ENCODE measurements at regions not wholly inside any gene's neighbourhood (a gene's known extent, or its start where the extent isn't known, plus 50 kb on each side); places are given as distances from the start of the nearest gene placed in this dataset.
"Not testable (repeated sequence)": the region's sequence is repeated elsewhere in the genome, so short reads cannot be mapped to it uniquely, and the experiment has no call there.

DNA sequence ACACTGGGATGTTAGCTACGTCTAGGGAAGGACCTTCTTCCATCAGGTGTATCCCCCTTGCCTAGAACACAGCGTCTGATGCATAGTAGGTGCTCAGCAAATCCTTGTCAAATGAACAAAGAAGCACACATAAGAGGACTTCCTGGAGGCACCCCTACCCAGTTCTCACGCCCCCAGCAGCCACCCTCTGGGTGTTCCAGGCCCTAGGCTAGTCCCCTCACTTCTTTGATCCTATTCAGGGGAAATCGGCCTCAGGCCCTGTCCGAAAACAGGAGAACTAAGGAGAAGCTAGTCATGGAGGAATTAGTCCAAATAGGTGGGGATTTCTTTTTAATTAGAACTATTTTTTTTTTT, 84.7 kb upstream of the SIRPA start:
- DNase-seq: no peak

DNA sequence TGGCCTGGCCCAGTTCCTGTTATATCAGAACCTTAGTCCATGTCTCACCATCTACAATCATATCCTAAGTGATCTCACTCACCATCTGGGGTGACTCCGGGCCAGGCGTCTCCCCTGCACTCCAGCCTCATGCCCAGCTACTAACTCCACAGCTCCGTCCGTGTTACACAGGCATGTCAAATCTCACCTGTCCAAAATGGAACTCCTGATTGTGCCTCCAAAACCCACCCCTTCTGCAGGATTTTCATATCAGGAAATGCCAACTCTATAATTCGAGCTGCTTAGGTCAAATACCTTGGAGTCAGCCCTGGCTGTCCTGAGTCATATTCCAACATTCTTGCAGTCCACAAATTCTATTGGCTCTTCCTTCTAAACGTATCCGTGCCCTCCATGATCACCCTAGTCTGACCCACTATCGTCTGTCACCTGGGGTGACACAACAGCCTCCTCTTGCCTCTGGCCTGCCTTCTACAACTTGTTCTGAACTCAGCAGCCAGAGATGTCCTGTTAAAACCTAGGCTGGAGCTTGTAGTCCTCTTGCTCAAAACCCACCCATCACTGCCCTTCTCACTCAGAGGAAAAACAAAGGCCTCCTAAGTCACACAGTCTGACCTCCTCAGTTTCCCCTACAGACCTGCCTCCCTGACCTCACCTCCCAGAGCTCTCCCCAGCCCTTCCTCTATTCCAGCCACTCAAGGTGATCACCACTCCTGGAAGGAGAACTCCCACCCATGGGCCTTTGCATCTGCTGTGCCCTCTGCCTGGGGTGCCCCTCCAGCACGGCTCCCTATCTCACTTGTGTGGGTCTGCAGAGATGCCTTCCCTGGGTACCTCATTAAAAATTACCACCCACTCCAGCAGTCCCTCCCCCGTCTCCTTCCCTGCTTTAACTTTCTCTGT, 85.3 kb upstream of the SIRPA start:
- DNase-seq: no peak

DNA sequence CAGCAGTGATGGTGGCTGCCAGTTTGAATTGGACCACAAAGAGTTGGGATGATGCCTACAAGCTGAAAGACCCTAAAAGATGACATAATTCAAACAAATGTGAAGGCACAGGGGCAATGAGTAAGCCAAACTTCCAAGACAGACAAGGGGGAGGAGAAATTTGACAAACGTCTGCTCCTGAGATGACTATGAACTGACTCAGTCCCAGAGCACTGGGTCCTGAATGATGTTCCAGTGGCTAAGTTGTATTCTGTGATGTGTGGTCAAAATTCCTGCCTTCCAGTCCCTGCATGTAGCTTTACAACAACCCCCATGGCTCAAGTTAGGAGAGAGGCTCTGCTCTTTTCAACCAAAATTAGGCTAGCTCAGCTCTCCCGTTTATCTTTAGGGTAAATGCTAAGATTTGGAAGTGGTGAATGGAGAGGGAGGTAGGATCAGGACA, 86.1 kb upstream of the SIRPA start:
- no peak for DNase-seq

DNA sequence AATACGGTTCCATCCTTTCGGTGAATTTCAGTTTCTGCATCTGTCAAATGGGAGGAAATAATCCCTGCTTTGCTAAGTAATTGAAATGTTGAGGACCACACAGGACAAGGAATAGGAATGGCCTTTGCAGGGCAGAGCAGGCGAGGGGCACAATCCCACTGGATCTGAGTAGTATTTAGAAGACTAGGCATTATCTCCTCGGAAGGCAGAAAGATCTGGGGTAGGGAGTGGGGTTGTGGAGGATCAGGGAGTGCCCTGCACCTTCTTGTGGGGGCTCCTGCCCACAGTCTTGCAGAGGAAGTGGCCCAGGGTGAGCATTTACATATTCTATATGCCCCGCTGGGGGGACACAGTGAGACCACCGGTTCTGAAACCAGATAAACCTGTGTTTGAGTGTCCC, 87.1 kb upstream of the SIRPA start:
- DNase-seq: no peak

DNA sequence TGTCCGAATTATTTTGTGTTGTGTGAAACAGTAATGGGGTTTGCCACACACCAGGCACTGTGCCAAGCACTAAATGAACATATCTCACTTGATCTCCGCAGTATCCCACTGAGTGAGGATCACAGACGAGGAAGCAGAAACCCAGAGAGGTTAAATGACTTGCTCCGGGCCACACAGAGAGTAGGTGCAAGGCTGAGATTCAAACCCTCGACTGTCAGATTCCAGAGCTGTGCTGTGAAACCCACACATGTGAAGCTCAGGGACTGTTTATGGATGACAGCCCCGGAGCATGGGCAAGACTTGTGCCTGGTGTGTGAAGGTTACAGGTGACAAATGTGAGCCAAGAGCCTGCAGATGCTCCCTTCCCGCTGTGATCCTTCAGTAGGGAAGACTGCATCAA, 87.8 kb upstream of the SIRPA start:
- no peak for DNase-seq

DNA sequence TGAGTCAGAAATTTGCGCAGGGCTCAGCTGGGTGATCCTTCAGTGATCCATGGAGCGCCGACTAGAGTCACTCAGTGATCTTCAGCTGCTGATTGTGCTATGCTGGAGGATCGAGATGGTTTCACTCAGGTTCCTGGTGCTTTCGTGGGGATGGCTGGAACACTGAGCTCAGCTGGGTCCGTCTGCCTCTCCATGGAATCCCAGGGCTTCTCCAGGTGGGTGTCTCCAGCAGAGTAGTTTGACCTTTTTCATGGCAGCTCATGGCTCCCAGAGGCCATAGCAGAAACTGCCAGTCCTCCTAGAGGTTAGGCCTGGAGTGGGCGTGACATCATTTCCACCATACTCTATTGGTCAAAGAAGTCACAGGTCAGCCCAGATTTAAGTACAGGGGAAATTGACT, 88.8 kb upstream of the SIRPA start:
- no peak for DNase-seq

DNA sequence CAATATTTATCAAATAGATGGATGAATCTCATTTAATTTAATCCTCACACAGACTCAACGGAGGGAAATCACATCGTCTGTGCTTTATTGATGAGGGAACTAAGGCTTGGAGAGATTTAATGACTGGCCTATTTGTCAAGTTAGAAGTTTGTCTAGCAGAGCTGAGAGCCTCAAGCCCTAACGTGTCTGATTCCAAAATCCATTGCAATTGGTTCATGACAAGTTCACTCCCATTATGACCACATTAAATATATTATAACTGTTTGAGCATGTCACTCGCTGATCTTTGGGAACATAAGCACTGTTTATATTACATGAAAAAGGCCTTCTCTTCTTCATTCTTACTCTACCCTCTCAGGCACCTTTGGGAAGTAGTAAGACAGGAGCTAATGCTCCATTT, 89.4 kb upstream of the SIRPA start:
- no peak for DNase-seq

DNA sequence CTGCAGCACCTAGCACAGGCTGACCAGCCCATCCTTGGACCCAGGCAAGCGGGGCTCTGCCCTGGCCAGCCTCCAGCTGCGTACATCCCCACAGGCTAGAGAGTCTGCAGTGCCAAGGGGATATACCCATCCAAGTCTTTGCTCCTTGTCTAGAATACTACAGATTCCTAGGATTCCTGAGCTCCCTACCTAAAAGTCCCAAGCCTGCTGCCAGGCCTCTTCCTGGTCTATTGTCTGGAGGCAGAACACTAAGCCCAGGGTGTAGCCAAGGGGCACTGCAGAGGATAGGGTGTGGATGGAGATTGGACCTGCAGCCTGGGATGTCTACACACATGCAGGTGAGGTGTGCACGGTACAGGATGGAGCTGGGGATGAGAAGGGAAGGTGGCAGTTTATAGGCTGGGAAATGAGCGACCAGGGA, 90.0 kb upstream of the SIRPA start:
- DNase-seq: no peak

DNA sequence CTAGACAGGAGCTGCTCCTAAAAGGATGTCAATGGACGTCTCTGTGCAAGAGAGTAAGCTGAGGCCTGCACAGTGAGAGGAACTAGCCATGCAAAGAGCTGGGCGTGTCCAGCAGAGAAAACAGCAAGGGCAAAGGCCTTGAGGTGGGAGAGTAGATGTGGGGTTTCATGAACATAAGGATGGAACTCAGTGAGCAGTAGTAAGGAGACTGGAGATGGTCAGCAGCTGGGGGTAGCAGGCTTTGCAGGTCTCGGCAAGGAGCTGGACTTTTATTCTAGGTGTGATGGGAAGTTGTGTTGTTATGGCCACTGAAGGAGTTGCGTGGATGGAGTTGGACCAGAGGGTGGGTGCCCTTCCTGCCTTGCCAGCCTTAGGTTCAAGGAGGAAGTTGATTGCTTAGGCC, 90.7 kb upstream of the SIRPA start:
- no peak for DNase-seq

DNA sequence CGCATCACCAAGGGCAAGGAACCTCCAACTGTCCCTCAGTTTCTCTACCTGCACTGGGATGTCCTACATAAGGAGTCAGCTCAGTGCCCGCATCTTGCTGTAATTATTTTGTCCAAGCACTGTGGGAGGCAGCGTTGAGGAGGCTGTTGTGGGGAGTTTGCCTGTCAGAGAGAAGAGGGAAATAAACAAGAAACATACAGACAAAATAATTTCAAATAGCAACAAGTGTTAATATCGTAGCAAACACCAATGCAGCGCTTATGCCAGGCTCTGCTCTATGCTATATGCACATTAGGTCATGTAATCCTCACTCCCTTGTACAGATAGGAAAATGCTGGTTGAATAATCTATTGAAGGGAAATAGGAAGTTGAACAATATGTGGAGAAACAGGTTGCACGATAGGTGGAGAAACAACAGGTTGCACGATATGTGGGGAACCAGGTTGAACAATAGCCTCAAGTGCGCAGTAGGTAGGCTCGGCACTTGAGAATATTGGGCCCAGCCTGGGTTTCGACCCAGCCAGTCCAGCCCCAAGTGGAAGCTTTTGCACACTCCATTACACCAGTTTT, 91.2 kb upstream of the SIRPA start:
- DNase-seq: no peak

DNA sequence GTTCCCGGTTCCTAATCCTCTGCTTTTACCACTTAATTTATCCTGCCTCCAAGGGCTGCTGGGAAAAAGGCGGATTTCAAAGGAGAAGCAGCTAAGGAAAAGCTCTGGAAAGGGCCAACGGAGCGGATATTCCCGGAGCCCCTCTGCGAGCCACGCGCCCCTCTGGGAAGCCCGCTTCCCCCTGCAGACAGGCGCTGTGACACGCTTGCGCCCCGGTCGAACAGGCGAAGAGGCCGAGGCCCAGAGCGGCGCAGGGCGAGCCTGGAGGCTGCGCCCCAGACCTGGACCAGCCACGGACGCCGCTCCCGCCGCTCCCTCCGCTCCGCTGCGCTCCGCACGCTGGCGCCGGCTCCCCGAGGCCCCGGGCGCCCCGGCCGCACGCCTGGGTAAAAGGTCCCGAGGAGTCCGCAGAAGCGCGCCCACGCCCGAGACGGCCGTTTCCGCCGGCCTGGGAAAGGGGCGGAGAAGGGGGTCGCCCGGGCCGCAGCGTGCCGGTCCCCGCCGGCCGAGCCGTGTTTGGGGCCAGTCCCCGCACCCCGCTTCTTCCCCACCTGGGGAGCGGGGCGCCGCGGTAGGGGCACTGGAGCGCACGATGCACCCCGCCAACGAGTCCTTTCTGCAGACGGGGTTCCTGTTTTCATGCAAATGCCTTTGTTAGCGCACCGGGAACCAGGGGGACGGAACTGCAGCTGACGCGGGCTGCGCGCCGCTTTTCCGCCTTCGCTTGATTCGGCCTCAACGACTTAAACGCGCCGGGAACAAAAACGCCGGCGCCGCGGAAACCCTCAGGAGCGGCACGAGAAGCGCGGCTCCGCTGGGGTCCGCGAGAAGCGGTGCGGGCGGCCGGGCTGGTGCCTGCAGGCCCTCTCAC, 91.9 kb upstream of the SIRPA start:
- peak; percentile 93 for DNase-seq

DNA sequence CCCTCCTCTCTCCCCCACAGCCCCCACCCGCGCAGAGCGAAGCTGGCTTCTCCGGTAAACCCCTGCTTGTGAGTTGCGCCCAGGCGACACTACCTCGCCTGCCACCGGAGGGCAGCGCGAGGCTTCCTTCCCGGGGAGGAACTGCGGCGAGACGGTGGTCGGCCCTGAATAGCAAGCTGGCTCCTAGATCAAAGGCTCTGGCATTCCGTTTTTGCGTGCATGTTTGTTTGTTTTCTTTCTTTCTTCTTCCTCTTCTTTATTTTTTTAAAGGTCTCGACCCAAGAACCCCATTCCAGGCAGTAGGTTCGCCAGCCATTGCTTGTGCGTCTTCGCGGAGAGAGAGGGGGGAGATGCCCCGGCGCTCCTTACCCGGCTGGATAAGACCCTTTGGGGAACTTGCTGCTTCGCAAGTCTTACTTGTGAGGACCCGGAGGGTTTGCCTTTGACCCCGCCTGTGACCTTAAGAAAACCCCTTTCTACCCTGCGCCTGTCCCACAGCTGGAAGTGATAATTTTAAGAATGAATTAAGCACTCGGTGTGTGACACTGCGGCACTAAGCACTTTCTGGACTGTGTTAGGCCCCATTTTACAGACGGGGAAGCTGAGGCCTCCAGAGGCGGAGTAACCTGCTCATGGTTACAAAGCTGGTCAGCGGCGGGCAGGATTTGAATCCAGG, 92.7 kb upstream of the SIRPA start:
- peak; percentile 89 for DNase-seq

DNA sequence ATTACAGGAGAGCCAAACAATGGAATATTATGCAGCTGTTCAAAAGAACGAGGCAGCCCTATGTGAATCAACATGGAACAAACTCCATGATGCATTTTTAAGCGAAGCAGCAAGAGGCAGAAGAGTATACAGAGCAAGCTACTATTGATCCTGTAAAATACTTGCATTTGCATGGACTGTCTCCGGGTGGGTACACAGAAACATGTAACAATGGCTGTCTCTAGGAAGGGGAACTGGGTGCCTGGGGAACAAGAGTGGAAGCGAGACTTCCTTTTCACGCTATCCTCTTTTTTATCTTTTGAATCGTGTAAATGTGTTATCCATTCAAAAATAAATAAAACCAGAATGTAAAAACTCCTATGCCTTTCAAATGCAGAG, 93.3 kb upstream of the SIRPA start:
- no peak for DNase-seq

DNA sequence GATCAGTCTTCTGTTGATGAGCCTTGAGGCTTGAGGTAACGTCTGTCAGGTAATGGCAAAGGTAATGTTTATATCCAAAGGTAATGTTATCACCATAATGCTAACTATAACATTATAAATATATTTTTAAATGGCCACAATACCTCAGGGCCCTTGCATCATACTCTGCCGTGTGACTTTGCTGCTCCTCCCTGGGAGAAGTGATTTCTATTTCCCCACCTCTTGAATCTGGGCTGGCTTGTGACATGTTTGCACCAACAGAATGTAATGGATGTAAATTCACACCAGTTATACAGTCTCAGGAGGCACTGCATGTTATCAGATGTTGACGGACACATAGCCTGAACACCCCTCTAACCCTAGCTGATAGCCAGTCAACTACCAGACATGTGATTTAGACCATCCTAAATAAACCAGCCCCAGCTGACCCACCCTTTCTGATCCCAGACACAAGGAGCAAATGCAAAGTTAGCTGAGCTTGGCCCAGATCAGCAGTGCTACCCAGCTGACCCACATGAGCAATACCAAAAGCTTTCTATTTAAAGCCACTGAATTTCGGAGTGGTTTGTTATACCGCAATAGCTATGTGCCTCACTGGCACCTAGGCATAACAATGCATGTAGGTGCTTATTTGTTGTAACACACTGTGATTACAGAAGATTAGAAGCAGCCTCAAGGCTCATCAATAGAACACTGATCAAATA, 93.8 kb upstream of the SIRPA start:
- DNase-seq: no peak

DNA sequence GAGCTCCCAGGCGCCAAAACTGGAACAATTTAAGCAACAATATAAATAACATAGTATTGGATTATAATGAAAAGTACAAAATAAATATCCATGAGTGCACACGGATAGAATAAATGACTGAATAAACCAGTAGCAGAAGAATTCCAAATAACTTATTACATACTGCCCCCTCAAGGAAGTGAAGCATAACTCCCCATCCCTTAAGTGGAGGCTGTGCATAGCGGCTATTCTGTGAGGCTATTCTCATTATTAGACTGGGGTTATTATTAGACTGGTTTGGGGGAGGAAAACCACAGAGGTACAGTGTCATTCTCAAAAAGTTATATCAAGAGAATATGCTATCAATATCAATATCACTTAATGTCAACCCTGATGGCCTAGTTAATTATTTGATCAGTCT, 94.4 kb upstream of the SIRPA start:
- DNase-seq: peak; percentile 70

DNA sequence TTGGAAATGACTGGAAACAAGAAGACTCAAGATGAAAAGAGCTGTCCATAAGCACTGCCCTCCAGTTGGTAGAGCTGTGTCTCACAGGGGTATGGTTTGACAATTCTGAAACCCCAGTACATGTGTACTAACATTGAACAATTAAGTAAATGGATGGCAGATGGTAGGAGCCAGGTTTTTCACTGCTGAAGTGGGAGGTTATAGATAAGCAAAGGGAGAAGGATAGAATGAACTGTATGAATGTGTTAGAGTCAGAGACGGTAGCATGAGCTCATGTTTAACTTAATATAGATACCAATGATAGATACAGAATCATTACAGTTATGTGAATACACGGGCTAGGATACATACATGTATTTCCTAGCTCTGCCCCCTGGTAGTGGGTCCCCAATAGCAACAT, 95.0 kb upstream of the SIRPA start:
- no peak for DNase-seq

DNA sequence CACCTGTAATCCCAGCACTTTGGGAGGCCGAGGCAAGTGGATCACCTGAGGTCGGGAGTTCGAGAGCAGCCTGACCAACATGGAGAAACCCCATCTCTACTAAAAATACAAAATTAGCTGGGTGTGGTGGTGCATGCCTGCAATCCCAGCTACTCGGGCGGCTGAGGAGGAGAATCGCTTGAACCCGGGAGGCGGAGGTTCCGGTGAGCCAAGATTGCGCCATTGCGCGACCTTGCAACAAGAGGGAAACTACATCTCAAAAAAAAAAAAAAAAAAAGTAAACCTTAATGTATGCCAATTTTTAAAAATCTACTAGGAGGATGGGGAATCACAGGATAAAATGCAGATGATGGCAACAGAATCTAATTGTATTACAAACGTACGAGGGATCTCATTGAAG, 95.5 kb upstream of the SIRPA start:
- DNase-seq: not testable (repeated sequence)

DNA sequence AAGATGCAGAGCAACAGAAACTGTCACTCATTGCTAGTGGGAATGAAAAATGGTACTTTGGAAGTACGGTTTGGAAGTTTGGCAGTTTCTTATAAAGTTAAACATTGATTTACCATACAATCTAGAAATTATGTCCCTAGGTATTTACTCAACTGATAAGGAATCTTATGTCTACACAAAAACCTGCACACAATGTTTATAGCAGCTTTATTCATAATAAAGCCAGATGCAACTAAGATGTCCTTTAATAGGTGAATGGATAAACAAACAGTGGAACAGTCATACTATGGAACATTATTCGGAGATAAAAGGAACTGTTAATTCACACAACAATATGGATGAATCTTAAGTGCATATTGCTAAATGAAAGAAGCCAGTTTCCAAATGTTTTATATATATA, 96.2 kb upstream of the SIRPA start:
- no peak for DNase-seq

DNA sequence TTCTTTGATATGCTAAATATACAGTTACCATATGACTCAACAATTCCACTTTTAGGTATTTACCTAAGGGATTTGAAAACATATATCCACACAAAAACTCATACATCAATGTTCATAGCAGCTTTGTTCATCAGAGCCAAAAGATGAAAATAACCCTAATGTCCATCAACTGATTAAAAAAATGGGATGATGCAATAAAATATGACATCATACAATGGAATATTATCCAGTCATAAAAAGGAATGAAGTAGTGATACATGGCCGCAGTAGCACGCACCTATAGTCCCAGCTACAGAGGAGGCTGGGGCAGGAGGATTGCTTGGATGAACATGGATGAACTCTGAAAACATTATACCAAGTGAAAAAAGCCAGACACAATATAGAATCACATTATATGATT, 101.4 kb upstream of the SIRPA start:
- no peak for DNase-seq

DNA sequence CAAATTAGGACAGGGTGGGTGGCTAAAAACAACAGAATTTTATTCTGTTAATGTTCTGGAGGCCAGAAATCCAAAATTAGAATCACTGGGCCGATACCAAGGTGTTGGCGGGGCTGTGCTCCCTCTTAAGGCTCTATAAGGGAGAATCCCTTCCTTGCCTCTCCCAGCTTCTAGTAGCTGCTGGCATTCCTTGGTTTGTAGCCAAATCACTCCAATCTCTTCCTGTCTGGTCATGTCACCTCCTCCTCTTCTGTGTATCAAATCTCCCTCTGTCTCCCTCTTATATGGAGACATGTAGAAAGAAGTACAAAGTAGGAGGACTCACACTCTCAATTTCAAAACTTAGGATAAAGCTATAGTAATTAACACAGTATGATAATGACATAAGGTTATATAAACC, 102.9 kb upstream of the SIRPA start:
- DNase-seq: no peak

DNA sequence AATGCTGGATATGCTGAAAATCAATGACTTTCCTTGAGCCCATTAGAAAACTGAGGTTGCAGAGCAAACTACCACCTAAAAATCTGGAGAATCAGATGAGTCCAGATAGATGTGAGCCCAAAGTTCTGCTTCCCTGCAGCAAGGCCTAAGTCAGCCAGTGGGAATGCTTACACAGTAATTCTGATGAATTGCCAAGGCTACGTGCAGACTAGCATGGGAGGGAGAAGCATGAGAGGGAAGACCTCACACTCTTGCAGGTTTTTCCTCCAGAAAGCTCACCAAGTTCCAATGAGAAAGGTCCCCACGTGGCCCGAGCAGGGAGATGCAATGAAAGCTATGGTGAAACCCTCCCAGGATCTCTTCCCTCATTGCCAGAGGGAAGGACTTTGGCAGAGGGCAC, 104.8 kb upstream of the SIRPA start:
- no peak for DNase-seq

DNA sequence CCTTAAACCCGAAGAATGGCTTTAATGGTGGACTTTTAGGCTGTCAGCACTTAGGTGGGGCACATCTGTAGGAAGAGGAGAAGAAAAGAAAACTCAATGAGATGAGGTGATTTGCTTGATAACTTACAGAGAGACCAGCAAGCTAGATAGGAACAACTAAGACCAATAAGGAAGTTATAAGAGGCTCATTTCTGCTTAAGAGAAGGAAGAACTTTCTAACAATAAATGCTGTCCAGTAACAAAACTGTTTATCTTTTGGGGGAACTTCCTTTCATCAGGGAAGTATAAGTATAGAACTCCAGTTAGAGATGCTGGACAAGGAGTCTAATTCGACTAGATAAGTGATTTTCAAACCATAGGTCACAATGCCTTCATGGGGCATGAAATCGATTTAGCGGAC, 107.2 kb upstream of the SIRPA start:
- DNase-seq: no peak

DNA sequence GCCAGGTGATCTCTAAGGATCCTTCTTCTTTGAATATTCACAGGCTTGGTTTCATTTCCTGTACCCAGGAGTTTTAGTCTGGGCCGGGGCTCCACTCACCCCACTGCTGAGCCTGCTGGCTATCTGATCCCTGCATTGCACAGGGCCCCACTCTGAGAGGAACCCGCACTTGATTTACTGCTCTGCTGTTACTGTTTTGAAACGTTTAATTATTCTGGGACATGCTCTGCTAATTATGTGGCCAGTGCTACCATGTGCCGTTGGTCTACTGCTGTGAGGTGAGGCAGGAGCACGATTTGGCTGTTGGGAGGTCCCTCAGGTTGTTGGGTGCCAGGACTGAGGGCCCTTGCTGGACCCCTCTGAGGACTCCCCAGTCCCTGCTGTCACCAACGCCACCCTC, 108.7 kb upstream of the SIRPA start:
- no peak for DNase-seq

All from hematopoietic multipotent progenitor cell treated with erythropoietin and hydrocortisone succinate and interleukin-3 and kit ligand, for 4 days (in vitro differentiated cells).